ENCODE measurements at regions not wholly inside any gene's neighbourhood (a gene's known extent, or its start where the extent isn't known, plus 50 kb on each side); places are given as distances from the start of the nearest gene placed in this dataset.

DNA sequence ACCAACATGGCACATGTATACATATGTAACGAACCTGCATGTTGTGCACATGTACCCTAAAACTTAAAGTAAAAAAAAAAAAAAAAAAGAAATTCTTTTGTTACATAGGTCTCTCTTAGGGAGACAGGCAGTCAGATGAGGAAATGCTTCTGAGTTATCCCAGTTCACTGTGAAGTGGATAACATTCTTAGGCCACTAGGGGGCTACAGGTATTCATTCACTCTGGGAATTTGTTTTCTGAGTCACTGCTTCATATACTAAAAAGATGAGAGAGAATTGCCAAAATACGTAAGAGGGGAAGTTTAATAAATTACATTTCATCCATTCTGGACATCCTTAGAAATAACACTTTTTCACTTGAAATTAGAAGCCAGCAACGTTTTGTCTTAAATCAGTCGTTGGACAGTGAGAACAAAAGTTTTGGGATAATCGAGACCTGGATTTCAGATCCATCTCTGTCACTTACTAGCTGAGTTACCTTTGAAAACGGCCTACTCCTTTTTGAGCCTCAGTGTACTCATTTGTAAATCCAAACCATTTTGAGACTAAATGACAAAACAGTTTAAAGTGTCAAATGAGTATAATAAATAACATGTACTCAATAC lies 738.4 kb upstream of the ALCAM start:
- Mint-ChIP-seq H3K27ac (no peak overlapping the region), H3K4me3 (no peak overlapping the region), H3K4me1 (ENCODE audit: low read depth) (no peaks in the 10 kb centered on the region), H3K27me3 (no peaks in the 10 kb centered on the region), H3K36me3 (ENCODE audit: low read depth) (no peaks in the 10 kb centered on the region), H3K9me3 (peaks cover 32% of the 10 kb centered on the region)
- intact Hi-C loops (cut with micrococcal nuclease), result loop anchor here (10.0 kb wide), 1 partner anchor 737 kb away; the partner anchor contains the start of gene ALCAM

- Mint-ChIP-seq H3K4me3 (no peak overlapping the region), H3K27ac (no peak overlapping the region), H3K4me1 (ENCODE audit: low read depth) (no peaks in the 10 kb centered on the region), H3K27me3 (no peaks in the 10 kb centered on the region), H3K9me3 (peaks cover 32% of the 10 kb centered on the region), H3K36me3 (ENCODE audit: low read depth) (no peaks in the 10 kb centered on the region)
- intact Hi-C loops (cut with micrococcal nuclease), result loop anchor here (10.0 kb wide), 1 partner anchor 736 kb away; the partner anchor contains the start of gene ALCAM
Observed at GRCh38 chr3:104629038-104629437, 737.7 kb upstream of the ALCAM start.

GRCh38 chr3:104631254-104631653 lies 735.5 kb upstream of the ALCAM start:
- no peak overlapping the region for H3K27ac Mint-ChIP-seq
- no peaks in the 10 kb centered on the region for H3K4me1 Mint-ChIP-seq (ENCODE audit: low read depth)
- H3K36me3 Mint-ChIP-seq (ENCODE audit: low read depth), result no peaks in the 10 kb centered on the region
- H3K9me3 Mint-ChIP-seq, result peaks cover 36% of the 10 kb centered on the region
- no peaks in the 10 kb centered on the region for H3K27me3 Mint-ChIP-seq
- no peak overlapping the region for H3K4me3 Mint-ChIP-seq
- intact Hi-C loops (cut with micrococcal nuclease), result no loop called here

GRCh38 chr3:104632521-104632920 lies 734.2 kb upstream of the ALCAM start:
- Mint-ChIP-seq H3K4me3 (no peak overlapping the region), H3K4me1 (ENCODE audit: low read depth) (no peaks in the 10 kb centered on the region), H3K36me3 (ENCODE audit: low read depth) (no peaks in the 10 kb centered on the region), H3K27me3 (no peaks in the 10 kb centered on the region), H3K27ac (no peak overlapping the region), H3K9me3 (peaks cover 49% of the 10 kb centered on the region)
- intact Hi-C loops (cut with micrococcal nuclease), result no loop called here

DNA sequence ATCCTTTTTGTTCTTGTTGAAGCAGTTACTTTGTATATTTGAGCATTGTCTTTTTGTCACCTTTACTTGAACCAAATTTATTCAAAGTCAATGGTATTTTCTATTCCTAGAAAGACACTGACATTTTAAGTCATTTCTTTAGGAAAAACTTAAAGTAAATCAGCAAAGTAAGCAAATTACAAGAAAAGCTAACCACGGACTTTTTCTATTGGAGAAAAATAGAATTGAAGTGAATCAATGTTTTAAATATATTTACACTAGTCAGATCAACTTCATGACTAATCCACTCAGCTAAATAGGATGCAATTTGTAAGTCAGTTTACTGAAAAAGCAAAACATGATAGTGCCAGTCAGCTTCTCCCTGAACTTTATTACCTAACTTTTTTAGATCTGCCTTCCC lies 733.8 kb upstream of the ALCAM start:
- Mint-ChIP-seq H3K27ac (no peak overlapping the region), H3K27me3 (no peaks in the 10 kb centered on the region), H3K4me3 (no peak overlapping the region), H3K9me3 (peaks cover 53% of the 10 kb centered on the region), H3K36me3 (ENCODE audit: low read depth) (no peaks in the 10 kb centered on the region), H3K4me1 (ENCODE audit: low read depth) (no peaks in the 10 kb centered on the region)
- intact Hi-C loops (cut with micrococcal nuclease), result no loop called here

DNA sequence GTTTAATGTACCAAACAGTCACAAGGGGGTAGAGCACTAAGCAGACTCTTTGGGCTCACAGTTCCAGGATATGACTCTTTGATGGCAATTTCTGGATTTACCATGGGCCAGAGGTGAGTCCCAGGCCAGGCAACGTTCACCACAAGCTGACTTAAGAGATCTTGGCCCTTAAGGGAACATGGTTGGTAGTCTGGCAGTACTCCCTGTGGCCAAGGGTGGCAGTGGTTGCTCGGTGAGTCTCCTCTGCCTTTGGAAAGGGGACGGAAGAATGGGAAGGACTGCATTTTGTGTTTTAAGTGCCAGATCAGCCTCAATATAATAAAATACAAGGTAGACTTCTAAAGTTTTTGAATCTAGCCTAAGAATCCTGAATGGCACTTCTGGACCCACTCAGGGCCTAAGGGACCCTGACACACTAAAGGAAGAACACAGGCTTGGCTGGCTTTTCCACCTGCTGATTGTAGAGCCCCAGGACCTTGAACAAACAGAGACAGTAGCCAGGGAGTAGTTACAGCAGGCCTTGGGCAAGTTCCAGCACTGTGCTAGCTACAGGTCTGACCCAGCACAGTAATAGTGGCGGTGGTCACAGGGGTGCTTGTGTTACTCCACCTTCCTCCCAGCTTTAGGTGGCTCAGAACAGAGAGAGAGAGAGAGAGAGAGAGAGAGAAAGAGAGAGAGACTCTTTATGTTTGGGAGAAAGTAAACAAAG lies 730.7 kb upstream of the ALCAM start:
- Mint-ChIP-seq H3K4me1 (ENCODE audit: low read depth) (no peaks in the 10 kb centered on the region), H3K9me3 (peaks cover 46% of the 10 kb centered on the region), H3K27ac (no peak overlapping the region), H3K27me3 (no peaks in the 10 kb centered on the region), H3K36me3 (ENCODE audit: low read depth) (no peaks in the 10 kb centered on the region), H3K4me3 (no peak overlapping the region)
- intact Hi-C loops (cut with micrococcal nuclease), result no loop called here

- Mint-ChIP-seq H3K27ac (no peak overlapping the region), H3K9me3 (peaks cover 9% of the 10 kb centered on the region), H3K4me1 (ENCODE audit: low read depth) (no peaks in the 10 kb centered on the region), H3K4me3 (no peak overlapping the region), H3K36me3 (ENCODE audit: low read depth) (no peaks in the 10 kb centered on the region), H3K27me3 (no peaks in the 10 kb centered on the region)
- intact Hi-C loops (cut with micrococcal nuclease), result no loop called here
Observed at GRCh38 chr3:104642827-104643226, 723.9 kb upstream of the ALCAM start.

DNA sequence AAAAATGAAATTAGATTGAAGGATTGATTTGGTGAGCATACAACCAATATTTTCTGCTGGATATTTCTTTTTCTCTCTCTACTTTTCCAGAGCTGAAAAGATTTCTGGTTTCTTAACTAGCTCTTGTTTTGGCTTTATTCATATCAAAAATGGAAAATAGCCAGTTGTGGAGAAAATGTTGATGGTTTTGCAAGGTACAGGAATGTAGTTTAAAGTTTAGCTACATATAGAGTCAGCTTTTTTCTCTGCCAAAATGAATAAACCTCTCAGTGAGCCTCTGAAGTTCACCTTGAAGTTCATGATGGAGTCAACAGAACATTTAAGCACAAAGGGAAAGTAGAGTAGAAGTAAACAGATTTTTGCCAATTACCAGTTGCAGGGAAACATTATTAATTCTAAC lies 720.5 kb upstream of the ALCAM start:
- H3K36me3 Mint-ChIP-seq (ENCODE audit: low read depth), result no peaks in the 10 kb centered on the region
- H3K27ac Mint-ChIP-seq, result no peak overlapping the region

GRCh38 chr3:104648823-104649222 lies 717.9 kb upstream of the ALCAM start:
- intact Hi-C loops (cut with micrococcal nuclease), result no loop called here
- H3K4me1 Mint-ChIP-seq (ENCODE audit: low read depth), result no peaks in the 10 kb centered on the region
- no peaks in the 10 kb centered on the region for H3K27me3 Mint-ChIP-seq
- H3K4me3 Mint-ChIP-seq, result no peak overlapping the region
- H3K9me3 Mint-ChIP-seq, result peaks cover 10% of the 10 kb centered on the region
- H3K36me3 Mint-ChIP-seq (ENCODE audit: low read depth), result no peaks in the 10 kb centered on the region
- H3K27ac Mint-ChIP-seq, result no peak overlapping the region

More for the DNA sequence above, 720.5 kb upstream of the ALCAM start:
- Mint-ChIP-seq H3K4me1 (ENCODE audit: low read depth) (no peaks in the 10 kb centered on the region), H3K9me3 (no peaks in the 10 kb centered on the region), H3K27me3 (no peaks in the 10 kb centered on the region), H3K4me3 (no peak overlapping the region)
- intact Hi-C loops (cut with micrococcal nuclease), result no loop called here

GRCh38 chr3:104669083-104669482 lies 697.6 kb upstream of the ALCAM start:
- Mint-ChIP-seq H3K4me1 (ENCODE audit: low read depth) (no peaks in the 10 kb centered on the region), H3K9me3 (no peaks in the 10 kb centered on the region), H3K27ac (no peak overlapping the region), H3K4me3 (no peak overlapping the region), H3K27me3 (no peaks in the 10 kb centered on the region), H3K36me3 (ENCODE audit: low read depth) (no peaks in the 10 kb centered on the region)
- intact Hi-C loops (cut with micrococcal nuclease), result no loop called here

DNA sequence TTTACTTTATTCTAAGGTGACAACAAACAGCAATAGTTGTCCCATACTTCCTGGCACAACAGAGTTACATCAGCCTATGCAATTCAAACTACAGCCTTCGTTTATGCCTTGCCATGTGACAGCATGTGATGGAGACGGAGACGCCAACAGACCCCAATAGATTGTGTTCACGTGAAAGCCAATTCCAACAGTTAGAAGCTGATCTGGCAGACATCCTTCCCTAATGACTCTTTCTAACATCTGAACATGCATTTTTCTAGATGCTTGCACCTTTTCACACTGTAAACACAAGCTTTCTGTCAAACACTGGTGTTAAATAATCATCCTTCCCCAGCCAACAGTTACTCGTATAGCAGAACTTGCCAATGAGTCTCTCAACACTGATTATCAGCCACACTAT lies 694.4 kb upstream of the ALCAM start:
- H3K27ac Mint-ChIP-seq, result no peak overlapping the region
- intact Hi-C loops (cut with micrococcal nuclease), result no loop called here
- H3K27me3 Mint-ChIP-seq, result no peaks in the 10 kb centered on the region
- peaks cover 14% of the 10 kb centered on the region for H3K9me3 Mint-ChIP-seq
- H3K4me3 Mint-ChIP-seq, result no peak overlapping the region
- no peaks in the 10 kb centered on the region for H3K36me3 Mint-ChIP-seq (ENCODE audit: low read depth)
- no peaks in the 10 kb centered on the region for H3K4me1 Mint-ChIP-seq (ENCODE audit: low read depth)

DNA sequence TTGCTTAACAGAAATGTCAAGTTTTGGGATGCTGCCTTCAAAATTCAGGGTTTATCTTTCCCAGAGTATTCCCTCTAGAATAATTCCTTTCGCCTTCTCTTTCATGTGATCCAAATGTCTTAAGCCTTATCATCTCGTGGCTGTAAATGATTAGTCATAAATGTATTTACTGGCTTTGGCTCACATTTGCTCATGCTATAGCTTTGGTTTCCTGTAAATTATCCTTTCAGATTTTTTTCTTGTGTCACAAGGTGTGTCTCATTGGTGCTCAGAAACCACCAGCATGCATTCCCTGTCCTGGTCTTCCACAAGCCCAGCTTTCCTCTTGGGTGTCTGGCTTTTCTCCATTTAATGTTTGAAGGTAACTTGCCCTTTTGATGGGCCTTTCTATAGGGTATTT lies 692.7 kb upstream of the ALCAM start:
- no peak overlapping the region for H3K4me3 Mint-ChIP-seq
- peaks cover 30% of the 10 kb centered on the region for H3K9me3 Mint-ChIP-seq
- no peaks in the 10 kb centered on the region for H3K36me3 Mint-ChIP-seq (ENCODE audit: low read depth)
- intact Hi-C loops (cut with micrococcal nuclease), result no loop called here
- H3K4me1 Mint-ChIP-seq (ENCODE audit: low read depth), result no peaks in the 10 kb centered on the region
- no peak overlapping the region for H3K27ac Mint-ChIP-seq
- H3K27me3 Mint-ChIP-seq, result no peaks in the 10 kb centered on the region

GRCh38 chr3:104676241-104676640 lies 690.5 kb upstream of the ALCAM start:
- H3K4me3 Mint-ChIP-seq, result no peak overlapping the region
- no peak overlapping the region for H3K27ac Mint-ChIP-seq
- no peaks in the 10 kb centered on the region for H3K4me1 Mint-ChIP-seq (ENCODE audit: low read depth)
- H3K9me3 Mint-ChIP-seq, result peaks cover 42% of the 10 kb centered on the region
- no peaks in the 10 kb centered on the region for H3K36me3 Mint-ChIP-seq (ENCODE audit: low read depth)
- intact Hi-C loops (cut with micrococcal nuclease), result no loop called here
- H3K27me3 Mint-ChIP-seq, result no peaks in the 10 kb centered on the region

DNA sequence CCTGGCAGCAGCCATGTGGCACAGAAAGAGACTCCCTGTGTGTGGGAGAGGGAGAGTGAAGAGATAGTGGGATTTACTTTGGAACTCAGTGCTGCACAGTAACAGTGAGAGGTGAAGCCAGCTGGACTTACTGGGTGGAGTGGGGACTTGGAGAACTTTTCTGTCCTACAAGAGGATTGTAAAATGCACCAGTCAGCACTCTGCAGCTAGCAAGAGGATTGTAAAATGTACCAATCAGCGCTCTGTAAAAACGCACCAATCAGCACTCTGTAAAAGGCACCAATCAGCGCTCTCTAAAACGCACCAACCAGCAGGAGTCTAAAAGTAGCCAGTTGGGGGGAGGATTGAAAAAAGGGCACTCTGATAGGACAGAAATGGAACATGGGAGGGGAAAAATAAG lies 688.8 kb upstream of the ALCAM start:
- Mint-ChIP-seq H3K27me3 (no peaks in the 10 kb centered on the region), H3K36me3 (ENCODE audit: low read depth) (no peaks in the 10 kb centered on the region), H3K4me3 (no peak overlapping the region), H3K27ac (no peak overlapping the region), H3K9me3 (peaks cover 42% of the 10 kb centered on the region), H3K4me1 (ENCODE audit: low read depth) (no peaks in the 10 kb centered on the region)
- intact Hi-C loops (cut with micrococcal nuclease), result no loop called here

- Mint-ChIP-seq H3K27me3 (no peaks in the 10 kb centered on the region), H3K4me1 (ENCODE audit: low read depth) (no peaks in the 10 kb centered on the region), H3K27ac (no peak overlapping the region), H3K4me3 (no peak overlapping the region), H3K36me3 (ENCODE audit: low read depth) (no peaks in the 10 kb centered on the region), H3K9me3 (peaks cover 16% of the 10 kb centered on the region)
- intact Hi-C loops (cut with micrococcal nuclease), result no loop called here
Observed at GRCh38 chr3:104685492-104685891, 681.2 kb upstream of the ALCAM start.

Measured in dendritic cell treated with granulocyte-macrophage colony-stimulating factor and Interleukin-4, amounts not matched to agents 40 ng/mL and 50 ng/mL, for 4 days (primary cell).